HepG2 (cell line): ENCODE measurements at regions not wholly inside any gene's neighbourhood (a gene's known extent, or its start where the extent isn't known, plus 50 kb on each side); places are given as distances from the start of the nearest gene placed in this dataset.

Experiments used
- ATAC-seq: fragments of 200-7000 bp; cut with Tn5 transposase; 3 replicates; pipeline ENCODE4 v1.9.1; 2020; ENCODE audit warnings: mild to moderate bottlenecking, moderate library complexity
- BruUV-seq: library from RNA; stranded (reverse); fragments of 400-500 nt; replicated peaks from 2 replicates; lab custom pipeline; 2021; lab: Mats Ljungman, UMichigan
- CTCF ChIA-PET: fragments of 300-600 bp; formaldehyde crosslinking; extraction: SDS; loops from one replicate; lab custom pipeline; 2021; ENCODE audit warnings: low total read pairs, inconsistent platforms, low intra/inter-chr PET ratio; lab: Yijun Ruan, JAX
- POLR2A ChIA-PET: fragments of 350-600 bp; sonication (Branson Sonifier 250); formaldehyde crosslinking; loops from one replicate; lab custom pipeline; 2020; ENCODE audit warnings: antibody characterized with exemption, inconsistent platforms; lab: Yijun Ruan, JAX
- DNase-seq: peaks from one replicate; pipeline ENCODE4 v3.0.0-alpha.2; 2015; ENCODE audit warnings: low spot score
- FAIRE-seq: peaks from 3 replicates; lab custom pipeline; 2011; peaks lifted over from hg19 to GRCh38; lab: Jason Lieb, UNC
- H2AFZ ChIP-seq: one replicate; pipeline ENCODE4 v1.6.1; 2011; ENCODE audit warnings: low read length, inconsistent platforms
- H3K27ac ChIP-seq: fragments of 300-600 bp; 3 replicates; pipeline ENCODE4 v1.8.0; 2011; ENCODE audit warnings: mixed run types, mild to moderate bottlenecking, mixed read lengths, low read length, inconsistent platforms; ENCODE audit not compliant: insufficient read depth; ENCODE audit errors: extremely low read length
- H3K27me3 ChIP-seq, 2 experiments: fragments of 200-600 bp in 1 of 2; 2 replicates in 1 of 2; 3 replicates in 1 of 2; pipeline versions ENCODE4 v1.6.0 to v1.8.0; 2011; ENCODE audit warnings: low read length in 2 of 2, mild to moderate bottlenecking in 2 of 2, moderate library complexity in 2 of 2, inconsistent platforms in 1 of 2; ENCODE audit not compliant: insufficient read depth in 2 of 2, control insufficient read depth in 1 of 2
- H3K36me3 ChIP-seq, 2 experiments: fragments of 200-600 bp in 1 of 2; replicated peaks in 1 of 2; 2 replicates in 1 of 2; 3 replicates in 1 of 2; pipeline versions ENCODE4 v1.5.1 to v1.8.0; 2011; ENCODE audit warnings: low read length in 2 of 2, inconsistent platforms in 1 of 2; ENCODE audit not compliant: insufficient read depth in 2 of 2, control insufficient read depth in 1 of 2
- H3K4me1 ChIP-seq: 2 replicates; pipeline ENCODE4 v1.5.1; 2012; ENCODE audit warnings: low read length, inconsistent platforms; ENCODE audit not compliant: insufficient read depth
- H3K4me2 ChIP-seq: 2 replicates; pipeline ENCODE4 v1.6.0; 2011; ENCODE audit warnings: low read depth, low read length, inconsistent platforms
- H3K4me3 ChIP-seq, 3 experiments: fragments of 200-600 bp in 1 of 3; sonication (generic), shearing (Covaris generic) in 1 of 3; replicated peaks in 1 of 3; 2 replicates each; pipeline ENCODE4 v1.5.1; 2011 to 2016; ENCODE audit warnings: low read length in 3 of 3, inconsistent platforms in 2 of 3, low read depth in 2 of 3, mild to moderate bottlenecking in 2 of 3, control low read depth in 1 of 3, mixed read lengths in 1 of 3; ENCODE audit not compliant: insufficient read depth in 1 of 3
- H3K79me2 ChIP-seq: one replicate; pipeline ENCODE4 v1.6.1; 2011; ENCODE audit warnings: low read length, inconsistent platforms; ENCODE audit not compliant: insufficient read depth
- H3K9ac ChIP-seq: 2 replicates; pipeline ENCODE4 v1.6.0; 2011; ENCODE audit warnings: mild to moderate bottlenecking, low read depth, low read length, inconsistent platforms; ENCODE audit not compliant: insufficient read depth
- H3K9me3 ChIP-seq: 2 replicates; pipeline ENCODE4 v1.5.1; 2012; ENCODE audit warnings: mild to moderate bottlenecking, low read length
- H4K20me1 ChIP-seq: 2 replicates; pipeline ENCODE4 v1.6.0; 2011; ENCODE audit warnings: inconsistent platforms, mild to moderate bottlenecking, low read length, moderate library complexity; ENCODE audit not compliant: insufficient read depth
- ATM ChIP-seq: fragments of 450-650 bp; IDR thresholded peaks from 2 replicates; pipeline ENCODE4 v1.7.1; 2017; ENCODE audit warnings: mild to moderate bottlenecking, borderline replicate concordance
- BRF2 ChIP-seq: sonication (generic); formaldehyde crosslinking; IDR thresholded peaks from 2 replicates; pipeline ENCODE4 v1.8.1; 2022; ENCODE audit warnings: mild to moderate bottlenecking, missing genetic modification reagents
- CEBPG ChIP-seq: IDR thresholded peaks from 2 replicates; pipeline ENCODE4 v1.6.1; 2016
- HOXD1 ChIP-seq: sonication (generic); formaldehyde crosslinking; IDR thresholded peaks from 2 replicates; pipeline ENCODE4 v1.5.0; 2020; ENCODE audit warnings: missing genetic modification reagents
- MED13 ChIP-seq: sonication (generic); formaldehyde crosslinking; IDR thresholded peaks from 2 replicates; pipeline ENCODE4 v1.5.0; 2020; ENCODE audit warnings: missing genetic modification reagents
- MXD4 ChIP-seq: IDR thresholded peaks from 2 replicates; pipeline ENCODE4 v1.6.1; 2016; ENCODE audit warnings: mild to moderate bottlenecking, missing biosample characterization, missing genetic modification reagents
- RXRA ChIP-seq: sonication (generic); formaldehyde crosslinking; IDR thresholded peaks from 2 replicates; pipeline ENCODE4 v1.5.1; 2020; ENCODE audit warnings: missing genetic modification reagents
- SNAPC5 ChIP-seq: sonication (generic); formaldehyde crosslinking; IDR thresholded peaks from 2 replicates; pipeline ENCODE4 v1.8.1; 2023; ENCODE audit warnings: mild to moderate bottlenecking, missing genetic modification reagents, borderline replicate concordance
- SP140L ChIP-seq: sonication (generic); formaldehyde crosslinking; IDR thresholded peaks from 2 replicates; pipeline ENCODE4 v1.4.0; 2020; ENCODE audit warnings: missing genetic modification reagents, borderline replicate concordance
- ZNF205 ChIP-seq: IDR thresholded peaks from 2 replicates; pipeline ENCODE4 v1.6.1; 2018; ENCODE audit warnings: missing biosample characterization, missing genetic modification reagents
- ZNF263 ChIP-seq: sonication (generic); formaldehyde crosslinking; IDR thresholded peaks from 2 replicates; pipeline ENCODE4 v1.4.0; 2020; ENCODE audit warnings: missing genetic modification reagents
- ZNF562 ChIP-seq: sonication (generic); formaldehyde crosslinking; IDR thresholded peaks from 2 replicates; pipeline ENCODE4 v1.8.0; 2022; ENCODE audit warnings: missing genetic modification reagents, borderline replicate concordance
- ZNF615 ChIP-seq: sonication (generic); formaldehyde crosslinking; IDR thresholded peaks from 2 replicates; pipeline ENCODE4 v1.5.0; 2020; ENCODE audit warnings: mild to moderate bottlenecking, missing genetic modification reagents, borderline replicate concordance
- ZNF790 ChIP-seq: sonication (generic); formaldehyde crosslinking; IDR thresholded peaks from 2 replicates; pipeline ENCODE4 v1.8.0; 2022; ENCODE audit warnings: missing genetic modification reagents, mild to moderate bottlenecking, borderline replicate concordance
- WGBS: methylation state at CpG from one replicate; pipeline ENCODE4 v1.1.6; 2017; ENCODE audit warnings: low lambda C conversion rate; 5-methylcytosine and 5-hydroxymethylcytosine counted together
- in situ Hi-C: cut with HindIII; loops from 2 replicates; pipeline ENCODE4 v1.10.0; 2017; ENCODE audit warnings: low pct_unique_long_range_greater_than_20kb; ENCODE audit not compliant: extremely low pct_ligation_motif_present
- intact Hi-C: fragments of 100-400 bp; cut with micrococcal nuclease; formaldehyde crosslinking; loops from one replicate; pipeline ENCODE4 v1.10.0; 2022; ENCODE audit not compliant: unreplicated experiment

DNA sequence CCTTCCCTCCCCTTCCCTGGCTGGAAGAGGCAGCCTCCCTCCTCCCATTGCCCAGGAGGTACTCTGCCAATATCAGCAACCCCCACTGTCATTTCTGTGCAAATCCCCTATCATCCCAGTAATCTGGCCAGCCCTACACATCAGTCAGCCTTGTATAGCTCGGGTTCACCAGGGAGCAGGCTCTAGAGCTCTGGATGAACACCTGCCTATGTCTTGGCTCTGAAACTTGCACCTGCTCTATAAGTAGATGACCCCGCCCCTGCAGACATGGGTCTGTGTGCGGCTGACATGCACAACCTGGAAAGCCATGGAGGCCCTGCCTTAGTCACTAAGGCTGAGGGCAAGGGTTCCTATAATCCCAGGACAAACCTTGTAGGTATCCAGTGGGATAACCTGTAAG is 1042.9 kb downstream of the UQCRFS1 start:
- H3K4me2 ChIP-seq: no peak overlapping the region
- 0% methylated on average over 2 of the region's 3 CpGs for WGBS
- POLR2A ChIA-PET: no interaction called here
- in situ Hi-C loops: no loop called here
- intact Hi-C loops: no loop called here
- no peak overlapping the region for H3K4me3 ChIP-seq
- FAIRE-seq (no peak), DNase-seq (no peak), ATAC-seq (no peak)
- H3K27me3 ChIP-seq: no peaks in the 10 kb centered on the region
- H2AFZ ChIP-seq: no peak overlapping the region
- H3K36me3 ChIP-seq: no peaks in the 10 kb centered on the region
- no peak overlapping the region for H3K27ac ChIP-seq
- H3K9me3 ChIP-seq: peaks cover 92% of the 10 kb centered on the region
- H4K20me1 ChIP-seq: no peaks in the 10 kb centered on the region
- no peak overlapping the region for H3K9ac ChIP-seq
- BruUV-seq: no TSS peak
- H3K79me2 ChIP-seq: no peaks in the 10 kb centered on the region
- no peaks in the 10 kb centered on the region for H3K4me1 ChIP-seq
- CTCF ChIA-PET: no interaction called here
- TF ChIP-seq MXD4 (CRISPR knock-in tag) (no peak), CEBPG (CRISPR knock-in tag) (no peak), HOXD1 (no peak), MED13 (CRISPR knock-in tag) (no peak), ZNF562 (CRISPR knock-in tag) (no peak), ZNF263 (CRISPR knock-in tag) (no peak), SP140L (no peak), ZNF790 (CRISPR knock-in tag) (no peak), RXRA (CRISPR knock-in tag) (no peak), ZNF205 (CRISPR knock-in tag) (no peak), ATM (no peak), SNAPC5 (CRISPR knock-in tag) (no peak), BRF2 (no peak), ZNF615 (no peak)
- TF ChIP-seq, all 625 proteins: peak for 0
